ENCODE measurements at regions not wholly inside any gene's neighbourhood (a gene's known extent, or its start where the extent isn't known, plus 50 kb on each side); places are given as distances from the start of the nearest gene placed in this dataset.
"Not testable (repeated sequence)": the region's sequence is repeated elsewhere in the genome, so short reads cannot be mapped to it uniquely, and the experiment has no call there.

- no peak for DNase-seq (ENCODE audit: low read depth, low spot score)
Measured at GRCh38 chr6:27806981-27807440, 105.2 kb downstream of the OR2B2 start.

- no peak for DNase-seq (ENCODE audit: low read depth, low spot score)
Measured at GRCh38 chr6:27805347-27805746, 106.8 kb downstream of the OR2B2 start.

DNA sequence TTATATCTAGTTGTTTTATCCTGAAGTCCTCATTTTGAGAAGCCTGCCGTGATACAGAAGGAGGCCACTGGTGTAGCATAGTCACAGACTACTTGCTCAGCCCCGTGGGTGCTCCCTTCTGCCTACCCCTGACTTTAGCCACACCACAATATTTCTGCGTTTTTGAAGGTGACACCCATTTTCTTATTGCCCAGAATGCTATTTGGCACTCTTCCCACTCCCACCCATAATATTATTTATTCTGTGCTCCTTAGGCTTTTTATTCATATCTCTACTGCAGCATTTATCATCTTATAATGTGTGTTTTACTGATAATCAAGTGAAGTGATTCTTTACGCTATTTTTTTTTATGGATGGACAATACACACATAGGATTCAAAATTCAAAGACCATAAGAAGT lies 107.3 kb downstream of the OR2B2 start:
- no peak for DNase-seq (ENCODE audit: low read depth, low spot score)

- DNase-seq (ENCODE audit: low read depth, low spot score) = no peak
Measured at GRCh38 chr6:27800731-27801373, 111.3 kb downstream of the OR2B2 start.

DNA sequence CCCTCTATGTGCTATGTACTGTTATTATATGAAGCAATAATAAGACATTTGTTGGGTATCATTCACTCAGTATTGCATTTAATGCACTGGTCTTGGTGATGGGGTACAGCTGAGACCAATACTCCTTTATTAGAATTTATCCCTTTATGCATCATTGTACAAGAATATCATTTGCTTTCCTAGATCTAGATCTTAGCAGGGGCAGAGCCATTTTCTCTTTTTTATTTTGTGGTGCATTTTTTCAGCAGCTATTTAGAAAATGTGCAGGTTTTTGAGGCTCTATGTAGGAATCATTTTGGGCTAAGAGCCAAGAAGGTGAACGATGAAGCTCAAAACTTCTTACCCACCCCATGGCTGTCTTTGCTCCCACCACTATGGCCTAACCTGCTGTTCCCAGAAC lies 114.2 kb downstream of the OR2B2 start:
- DNase-seq (ENCODE audit: low read depth, low spot score) = no peak

GRCh38 chr6:27796736-27797481 lies 115.3 kb downstream of the OR2B2 start:
- not testable (repeated sequence) for DNase-seq (ENCODE audit: low read depth, low spot score)

GRCh38 chr6:27795697-27796494 lies 116.3 kb downstream of the OR2B2 start:
- DNase-seq (ENCODE audit: low read depth, low spot score) = no peak

DNA sequence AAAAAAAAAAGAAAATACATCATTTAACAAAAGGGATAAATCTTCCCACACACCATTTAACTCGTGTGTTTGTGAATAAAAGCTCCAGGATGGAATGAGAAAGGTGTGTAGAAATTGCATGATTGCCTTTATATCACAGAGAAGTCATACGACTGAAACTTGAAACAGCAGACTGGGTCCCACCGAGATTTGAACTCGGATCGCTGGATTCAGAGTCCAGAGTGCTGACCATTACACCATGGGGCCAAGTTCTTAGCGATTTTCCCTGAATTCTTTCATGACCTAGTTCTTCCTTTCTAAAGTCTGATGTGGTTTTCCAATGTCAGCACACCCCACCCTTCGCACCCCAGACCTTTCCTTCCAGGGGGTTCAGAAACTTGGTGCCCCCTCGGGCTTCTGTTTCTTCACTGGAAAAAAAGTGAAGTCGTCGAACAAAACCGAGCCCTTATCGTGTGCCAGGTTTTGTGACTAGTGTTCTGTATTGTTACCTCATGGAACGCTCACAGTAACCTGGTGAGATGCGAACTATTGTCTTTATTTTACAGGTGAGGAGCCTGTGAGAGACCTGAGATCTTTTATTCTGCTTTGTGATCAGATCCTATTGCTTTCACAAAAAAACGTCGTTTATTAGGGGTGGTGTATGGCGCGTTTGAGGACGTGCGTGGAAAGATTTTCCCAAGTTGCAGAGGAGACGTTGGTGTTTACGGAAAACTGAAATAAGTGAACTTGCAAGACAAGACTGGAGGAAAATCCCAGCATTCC lies 120.8 kb downstream of the OR2B2 start:
- DNase-seq (ENCODE audit: low read depth, low spot score) = no peak

GRCh38 chr6:27788376-27788775 lies 123.8 kb downstream of the OR2B2 start:
- not testable (repeated sequence) for DNase-seq (ENCODE audit: low read depth, low spot score)

DNA sequence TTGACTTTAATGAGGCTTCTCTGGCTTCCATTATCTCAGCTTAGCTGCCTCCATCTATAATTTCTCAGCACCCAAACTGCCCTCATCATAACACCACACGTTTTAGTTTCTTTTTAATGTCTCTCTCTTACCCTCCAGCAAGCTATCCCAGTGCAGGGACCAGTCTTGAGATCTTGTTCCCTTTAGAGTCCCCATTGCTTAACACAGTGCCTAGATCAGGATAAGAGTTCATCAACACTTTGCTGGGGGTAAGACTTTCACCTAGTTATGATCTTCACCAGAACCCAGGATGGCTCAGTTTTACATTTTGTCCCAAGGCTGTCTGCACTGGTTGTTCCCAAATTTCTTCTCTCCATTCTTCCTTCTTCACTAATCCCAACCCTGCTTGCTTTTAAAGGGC lies 126.1 kb downstream of the OR2B2 start:
- DNase-seq (ENCODE audit: low read depth, low spot score) = no peak

- no peak for DNase-seq (ENCODE audit: low read depth, low spot score)
Measured at GRCh38 chr6:27785294-27785693, 126.9 kb downstream of the OR2B2 start.

GRCh38 chr6:27782748-27783147 lies 129.4 kb downstream of the OR2B2 start:
- DNase-seq (ENCODE audit: low read depth, low spot score) = no peak

DNA sequence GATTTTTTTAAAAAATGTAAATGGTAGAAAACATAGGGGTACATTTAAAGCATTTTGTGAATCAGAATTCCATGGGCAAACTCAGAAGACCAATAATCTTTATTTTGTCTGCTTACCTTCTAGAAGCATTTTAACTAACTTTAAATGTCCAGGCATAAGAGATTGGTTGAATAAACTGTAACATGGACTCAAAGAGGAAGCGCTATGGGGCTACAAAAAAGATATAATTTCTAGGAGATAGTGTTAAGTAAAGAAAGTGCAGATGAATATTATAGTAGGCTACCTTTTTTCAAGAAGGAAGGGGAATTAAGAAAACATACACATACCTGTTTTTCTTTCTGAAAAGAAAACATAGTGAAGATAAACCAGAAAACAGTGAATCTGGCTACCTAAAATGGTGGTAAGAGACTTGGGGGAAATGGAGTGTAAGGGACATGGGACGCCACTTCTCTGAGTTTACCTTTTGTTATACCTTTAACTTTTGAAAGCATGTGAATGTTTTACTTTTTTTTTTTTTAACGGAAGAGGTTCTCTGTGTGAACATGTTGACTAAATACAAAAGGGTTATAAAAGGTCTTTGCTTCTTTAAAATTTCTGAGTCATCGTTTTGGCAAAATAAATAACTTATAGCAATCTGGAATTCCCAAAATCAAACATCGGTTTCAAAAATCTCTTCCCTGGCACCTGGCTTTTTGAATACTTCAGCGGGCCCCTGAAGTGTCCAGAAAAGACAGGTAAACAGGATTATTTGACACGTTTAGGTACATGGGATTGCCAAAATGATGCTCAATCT lies 133.4 kb downstream of the OR2B2 start:
- no peak for DNase-seq (ENCODE audit: low read depth, low spot score)

DNA sequence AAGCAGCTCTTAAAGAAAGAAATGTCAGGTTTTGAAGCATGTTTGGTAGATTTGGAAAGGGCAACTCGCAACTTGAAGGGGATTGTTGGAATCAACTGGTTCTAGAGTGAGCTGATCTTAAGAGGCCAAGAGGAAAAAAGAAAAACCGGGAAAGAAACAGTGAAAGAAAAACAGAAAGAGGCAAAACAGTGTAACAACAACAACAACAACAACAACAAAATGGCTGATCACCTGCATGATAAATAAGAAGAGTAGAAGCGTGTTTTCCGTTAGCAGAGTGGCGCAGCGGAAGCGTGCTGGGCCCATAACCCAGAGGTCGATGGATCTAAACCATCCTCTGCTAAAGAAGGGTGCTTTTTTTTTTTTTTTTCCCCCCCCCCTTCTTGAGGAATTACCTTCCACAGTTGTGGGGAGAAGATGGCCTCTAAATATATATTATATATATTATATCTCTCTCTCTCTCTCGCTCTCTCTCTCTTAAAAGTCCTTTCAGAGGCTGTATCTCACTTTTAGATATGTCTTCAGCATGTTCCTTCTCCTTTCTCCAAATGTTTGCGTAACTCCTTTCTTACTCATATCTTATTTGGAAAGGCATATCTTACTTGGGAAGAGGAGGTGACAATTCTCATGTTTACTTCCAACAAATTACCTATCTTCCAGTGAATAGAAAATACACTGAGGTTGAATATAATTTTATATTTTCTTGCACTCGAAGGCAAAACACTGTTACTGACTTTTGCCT lies 134.4 kb downstream of the OR2B2 start:
- DNase-seq (ENCODE audit: low read depth, low spot score) = no peak

DNA sequence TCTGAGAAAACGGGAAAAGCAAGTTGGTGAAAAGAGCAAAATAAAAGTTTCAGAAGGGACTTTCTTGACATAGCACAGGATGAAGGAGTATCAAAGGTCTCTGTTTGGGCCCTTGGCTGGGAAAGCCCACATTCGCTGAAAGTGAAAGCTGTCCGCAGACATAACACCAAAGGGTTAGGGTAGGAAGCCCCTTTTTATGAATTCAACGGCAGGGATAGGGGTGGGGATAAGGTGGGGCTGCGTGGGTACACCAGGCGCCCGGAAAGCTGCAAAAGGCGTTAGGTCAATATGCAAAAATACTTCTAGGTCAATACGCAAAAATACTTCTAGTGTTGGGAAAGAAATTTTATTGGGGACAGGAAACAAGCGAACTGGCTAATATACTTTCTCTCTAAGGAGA lies 135.1 kb downstream of the OR2B2 start:
- DNase-seq (ENCODE audit: low read depth, low spot score) = no peak

DNA sequence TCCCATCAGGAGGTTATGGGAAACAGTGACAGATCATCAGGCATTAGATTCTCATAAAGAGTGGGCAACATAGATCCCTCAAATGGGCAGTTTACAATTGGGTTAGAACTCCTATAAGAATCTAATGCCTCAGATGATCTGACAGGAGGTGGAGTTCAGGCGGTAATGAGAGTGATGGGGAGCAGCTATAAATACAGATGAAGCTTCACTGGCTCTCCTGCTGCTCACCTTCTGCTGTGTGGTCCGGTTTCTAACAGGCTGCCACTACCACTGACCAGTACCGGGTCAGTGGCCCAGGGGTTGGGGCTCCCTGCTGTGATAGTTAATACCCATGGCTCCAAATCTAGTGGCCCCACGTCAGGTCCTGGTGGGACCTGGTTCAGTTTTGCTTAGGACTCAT lies 135.7 kb downstream of the OR2B2 start:
- DNase-seq (ENCODE audit: low read depth, low spot score) = no peak

GRCh38 chr6:27775796-27776184 lies 136.4 kb downstream of the OR2B2 start:
- DNase-seq (ENCODE audit: low read depth, low spot score) = no peak

- DNase-seq (ENCODE audit: low read depth, low spot score) = not testable (repeated sequence)
Measured at GRCh38 chr6:27775138-27775795, 136.9 kb downstream of the OR2B2 start.

DNA sequence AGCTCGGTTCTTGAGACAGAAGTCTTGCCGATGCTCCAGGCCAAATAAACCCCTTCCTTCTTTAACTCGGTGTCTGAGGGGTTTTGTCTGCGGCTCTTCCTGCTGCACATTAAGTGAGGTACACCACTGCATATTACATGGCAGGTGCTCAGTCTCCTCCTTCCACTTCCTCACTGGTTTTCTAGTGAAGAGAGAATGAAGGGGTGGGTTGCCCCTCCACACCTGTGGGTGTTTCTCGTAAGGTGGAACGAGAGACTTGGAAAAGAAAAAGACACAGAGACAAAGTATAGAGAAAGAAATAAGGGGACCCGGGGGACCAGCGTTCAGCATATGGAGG lies 138.0 kb downstream of the OR2B2 start:
- not testable (repeated sequence) for DNase-seq (ENCODE audit: low read depth, low spot score)

Measured in iPS DF 19.7 (cell line).